BE2C (cell line): ENCODE measurements at regions not wholly inside any gene's neighbourhood (a gene's known extent, or its start where the extent isn't known, plus 50 kb on each side); places are given as distances from the start of the nearest gene placed in this dataset.

Experiments used
- DNase-seq: peaks from one replicate; pipeline ENCODE4 v3.0.0-alpha.2; 2020
- H3K27me3 ChIP-seq: fragments of 250-450 bp; sonication (Bioruptor Pico); 2 replicates; pipeline ENCODE4 v1.5.1; 2020; ENCODE audit warnings: mild to moderate bottlenecking
- H3K36me3 ChIP-seq: fragments of 250-450 bp; sonication (Bioruptor Pico); 2 replicates; pipeline ENCODE4 v1.5.1; 2020; ENCODE audit warnings: mild to moderate bottlenecking
- H3K4me1 ChIP-seq: fragments of 250-450 bp; sonication (Bioruptor Pico); 2 replicates; pipeline ENCODE4 v1.5.1; 2020
- H3K4me3 ChIP-seq: 2 replicates; pipeline ENCODE4 v1.5.1; 2011; ENCODE audit warnings: low read depth, low read length
- H3K9me3 ChIP-seq: fragments of 250-450 bp; sonication (Bioruptor Pico); 2 replicates; pipeline ENCODE4 v1.5.1; 2020
- TF ChIP-seq, protein P1 (sequence below): IDR thresholded peaks from 2 replicates; pipeline ENCODE4 v1.5.1; 2012; ENCODE audit warnings: mild to moderate bottlenecking, low read depth, low read length

DNA sequence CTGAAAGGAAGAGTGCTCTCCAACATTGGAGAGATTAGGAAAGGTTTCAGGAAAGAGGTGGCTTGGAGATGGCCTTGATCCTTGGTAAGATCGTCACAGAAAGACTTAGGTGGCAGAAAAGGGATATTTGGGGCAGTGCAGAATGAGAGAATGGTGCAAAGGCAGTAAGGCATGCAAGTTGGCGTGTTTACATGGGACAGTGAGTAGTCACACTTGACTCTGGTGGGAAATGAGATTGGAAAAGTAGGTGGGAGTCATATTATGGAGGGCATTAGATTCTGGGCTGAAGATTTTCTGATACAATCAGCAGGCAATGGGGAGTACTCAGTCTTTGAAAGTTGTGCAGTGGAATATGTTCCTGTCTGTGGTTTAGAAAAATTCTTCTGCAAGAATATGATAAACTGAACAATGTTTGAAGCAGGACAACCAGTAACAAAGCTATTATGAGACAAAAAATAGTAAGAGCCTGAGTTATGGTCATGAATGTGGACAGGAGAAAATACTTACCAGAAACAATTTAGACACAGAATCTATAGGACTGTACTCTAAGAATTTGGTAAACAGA lies 76.2 kb upstream of the ANKRD55 start:
- TF ChIP-seq, protein P1, sequence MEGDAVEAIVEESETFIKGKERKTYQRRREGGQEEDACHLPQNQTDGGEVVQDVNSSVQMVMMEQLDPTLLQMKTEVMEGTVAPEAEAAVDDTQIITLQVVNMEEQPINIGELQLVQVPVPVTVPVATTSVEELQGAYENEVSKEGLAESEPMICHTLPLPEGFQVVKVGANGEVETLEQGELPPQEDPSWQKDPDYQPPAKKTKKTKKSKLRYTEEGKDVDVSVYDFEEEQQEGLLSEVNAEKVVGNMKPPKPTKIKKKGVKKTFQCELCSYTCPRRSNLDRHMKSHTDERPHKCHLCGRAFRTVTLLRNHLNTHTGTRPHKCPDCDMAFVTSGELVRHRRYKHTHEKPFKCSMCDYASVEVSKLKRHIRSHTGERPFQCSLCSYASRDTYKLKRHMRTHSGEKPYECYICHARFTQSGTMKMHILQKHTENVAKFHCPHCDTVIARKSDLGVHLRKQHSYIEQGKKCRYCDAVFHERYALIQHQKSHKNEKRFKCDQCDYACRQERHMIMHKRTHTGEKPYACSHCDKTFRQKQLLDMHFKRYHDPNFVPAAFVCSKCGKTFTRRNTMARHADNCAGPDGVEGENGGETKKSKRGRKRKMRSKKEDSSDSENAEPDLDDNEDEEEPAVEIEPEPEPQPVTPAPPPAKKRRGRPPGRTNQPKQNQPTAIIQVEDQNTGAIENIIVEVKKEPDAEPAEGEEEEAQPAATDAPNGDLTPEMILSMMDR = no peak
- H3K4me1 ChIP-seq = peaks cover 47% of the 10 kb centered on the region

DNA sequence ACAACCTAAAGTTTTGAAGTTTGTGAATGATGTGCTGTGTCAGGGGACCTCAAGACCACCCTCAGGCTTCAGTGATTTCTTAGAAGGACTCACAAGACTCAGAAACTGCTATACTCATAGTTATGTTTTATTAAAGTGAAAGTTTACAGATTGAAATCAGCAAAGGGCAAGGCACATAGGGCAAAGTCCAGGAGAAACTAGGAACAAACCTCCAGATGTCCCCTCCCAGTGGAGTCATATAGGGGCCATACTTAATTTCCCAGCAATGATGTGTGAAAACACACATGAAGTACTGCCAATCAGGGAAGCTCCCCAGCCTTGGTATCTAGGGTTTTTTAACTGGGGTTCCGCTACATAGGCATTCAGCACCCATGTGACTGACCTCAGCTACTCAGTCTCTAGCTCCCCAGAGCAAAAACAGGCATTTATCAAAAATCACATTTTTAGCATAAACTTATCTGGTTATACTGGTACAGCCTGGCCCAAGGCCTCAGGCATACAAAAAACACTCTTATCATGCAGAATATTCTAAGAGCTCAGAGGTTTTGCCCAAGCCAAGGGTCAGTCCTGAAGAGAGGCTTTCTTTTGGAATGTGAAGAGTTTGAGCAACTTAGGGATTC lies 74.7 kb upstream of the ANKRD55 start:
- H3K27me3 ChIP-seq = no peaks in the 10 kb centered on the region
- no peak for DNase-seq
- TF ChIP-seq, protein P1 = no peak
- H3K9me3 ChIP-seq = no peaks in the 10 kb centered on the region
- peaks cover 48% of the 10 kb centered on the region for H3K4me1 ChIP-seq
- no peaks in the 10 kb centered on the region for H3K36me3 ChIP-seq
- no peak overlapping the region for H3K4me3 ChIP-seq

More for the DNA sequence above, 76.2 kb upstream of the ANKRD55 start:
- Histone ChIP-seq H3K36me3 (no peaks in the 10 kb centered on the region), H3K4me3 (no peak overlapping the region), H3K9me3 (no peaks in the 10 kb centered on the region), H3K27me3 (no peaks in the 10 kb centered on the region)
- no peak for DNase-seq

- DNase-seq = no peak
- Histone ChIP-seq H3K4me3 (no peak overlapping the region), H3K36me3 (no peaks in the 10 kb centered on the region), H3K9me3 (no peaks in the 10 kb centered on the region), H3K4me1 (peaks cover 40% of the 10 kb centered on the region), H3K27me3 (no peaks in the 10 kb centered on the region)
- TF ChIP-seq, protein P1 = no peak
These were observed 73.5 kb upstream of the ANKRD55 start for GRCh38 chr5:56306433-56307150.

DNA sequence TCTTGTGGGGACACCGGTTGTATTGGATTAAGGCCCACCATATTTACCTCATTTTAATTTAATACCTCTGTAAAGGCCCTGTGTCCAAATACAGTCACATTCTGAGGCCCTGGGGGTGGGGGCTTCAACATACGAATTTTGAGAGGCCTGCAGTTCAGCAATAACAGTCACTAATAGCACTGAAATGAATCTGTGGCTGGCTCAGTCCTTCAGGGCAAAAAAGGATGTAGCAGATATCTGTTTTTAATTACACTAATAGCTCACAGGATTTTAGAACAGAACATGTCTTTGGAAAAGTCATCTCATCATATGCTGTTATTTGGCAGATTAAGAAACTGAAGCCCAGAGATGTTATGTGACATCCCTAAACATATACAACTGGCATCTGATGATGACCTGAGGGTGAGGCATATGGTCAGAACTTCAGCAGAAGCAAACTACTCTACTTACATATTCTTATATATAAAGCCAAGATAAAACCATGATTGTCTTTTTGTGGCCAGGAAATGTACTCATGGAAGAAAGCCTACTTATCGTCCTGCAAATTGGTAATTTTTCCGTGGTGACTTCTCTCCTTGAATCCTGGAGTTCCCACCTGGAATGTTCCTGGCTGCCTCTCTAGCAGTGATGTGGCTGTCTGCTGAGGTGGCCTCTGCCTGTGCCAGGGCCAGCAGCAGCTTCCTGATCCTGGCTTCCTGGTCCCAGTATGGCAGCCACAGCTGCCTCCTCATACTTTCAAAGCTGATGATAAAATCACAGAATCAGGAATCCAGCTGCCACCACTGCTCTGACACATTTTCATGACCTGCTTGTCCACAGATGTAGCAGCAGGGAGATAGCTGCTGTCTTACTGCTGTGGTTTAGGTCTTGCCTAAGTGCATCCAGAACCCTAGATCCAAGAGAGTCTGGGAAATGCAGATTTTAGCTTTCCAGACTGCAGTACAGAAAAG lies 72.1 kb upstream of the ANKRD55 start:
- H3K4me3 ChIP-seq = no peak overlapping the region
- no peaks in the 10 kb centered on the region for H3K9me3 ChIP-seq
- TF ChIP-seq, protein P1 = no peak
- H3K36me3 ChIP-seq = no peaks in the 10 kb centered on the region
- no peaks in the 10 kb centered on the region for H3K27me3 ChIP-seq
- peak; percentile 84 for DNase-seq
- H3K4me1 ChIP-seq = peaks cover 27% of the 10 kb centered on the region

DNA sequence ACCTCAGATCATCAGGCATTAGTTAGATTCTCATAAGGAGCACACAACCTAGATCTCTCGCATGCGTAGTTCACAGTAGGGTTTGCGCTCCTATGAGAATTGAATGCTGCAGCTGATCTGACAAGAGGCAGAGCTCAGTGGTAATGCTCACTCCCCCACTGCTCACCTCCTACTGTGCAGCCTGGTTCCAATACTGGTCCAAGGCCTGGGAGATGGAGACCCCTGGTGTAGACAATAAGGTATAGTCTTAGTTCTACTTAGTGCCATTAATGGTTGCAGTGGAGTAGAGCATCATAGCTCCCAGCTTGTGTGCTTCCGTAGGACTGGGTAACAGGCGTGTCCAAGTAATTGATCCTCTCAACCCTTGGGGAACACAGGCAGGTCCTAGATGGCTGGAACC lies 70.4 kb upstream of the ANKRD55 start:
- H3K36me3 ChIP-seq = no peaks in the 10 kb centered on the region
- DNase-seq = peak; percentile 47
- TF ChIP-seq, protein P1 = peak; percentile 68
- no peaks in the 10 kb centered on the region for H3K27me3 ChIP-seq
- no peaks in the 10 kb centered on the region for H3K9me3 ChIP-seq
- peaks cover 35% of the 10 kb centered on the region for H3K4me1 ChIP-seq
- H3K4me3 ChIP-seq = no peak overlapping the region
